A549 (cell line): ENCODE measurements at regions not wholly inside any gene's neighbourhood (a gene's known extent, or its start where the extent isn't known, plus 50 kb on each side); places are given as distances from the start of the nearest gene placed in this dataset.

Experiments used
- JUN ChIP-seq, 2 experiments: fragments of >200 bp; sonication (Bioruptor Twin); formaldehyde crosslinking; IDR thresholded peaks; 2 replicates in 1 of 2; 3 replicates in 1 of 2; pipeline ENCODE4 v1.6.1; 2016 to 2017
- MYC ChIP-seq: IDR thresholded peaks from 2 replicates; pipeline ENCODE4 v1.6.1; 2012; ENCODE audit warnings: mild to moderate bottlenecking, inconsistent platforms, low read length, improper control_type of control experiment, borderline replicate concordance
- POLR2A ChIP-seq: IDR thresholded peaks from 2 replicates; pipeline ENCODE4 v1.6.1; 2012; ENCODE audit warnings: mild to moderate bottlenecking, low read length
- RAD21 ChIP-seq, 2 experiments: fragments of >200 bp in 1 of 2; sonication (Bioruptor Twin) in 1 of 2; formaldehyde crosslinking in 1 of 2; IDR thresholded peaks in 1 of 2; conservative IDR thresholded peaks in 1 of 2; 2 replicates in 1 of 2; 3 replicates in 1 of 2; pipeline ENCODE4 v1.6.1; 2012 to 2018; ENCODE audit warnings: inconsistent platforms in 1 of 2
- SREBF2 ChIP-seq: fragments of 450-650 bp; IDR thresholded peaks from 2 replicates; pipeline ENCODE4 v1.6.1; 2014; ENCODE audit warnings: mild to moderate bottlenecking, moderate library complexity
- ZNF302 ChIP-seq: fragments of 250-450 bp; sonication (Bioruptor Pico); IDR thresholded peaks from 2 replicates; pipeline ENCODE4 v1.9.0; 2021; ENCODE audit warnings: inconsistent platforms, mild to moderate bottlenecking, moderate library complexity
- TF ChIP-seq, protein P1 (sequence below): fragments of >200 bp; sonication (Bioruptor Twin); formaldehyde crosslinking; IDR thresholded peaks from 3 replicates; pipeline ENCODE4 v1.5.1; 2016
- TF ChIP-seq, protein P2 (sequence below): fragments of 450-650 bp; IDR thresholded peaks from 2 replicates; pipeline ENCODE4 v1.6.1; 2014; ENCODE audit warnings: antibody characterized with exemption
- TF ChIP-seq, protein P3 (sequence below): fragments of 200-600 bp; sonication (generic); IDR thresholded peaks from 2 replicates; pipeline ENCODE4 v1.6.1; 2016; ENCODE audit warnings: antibody characterized with exemption, mild to moderate bottlenecking, moderate library complexity

DNA sequence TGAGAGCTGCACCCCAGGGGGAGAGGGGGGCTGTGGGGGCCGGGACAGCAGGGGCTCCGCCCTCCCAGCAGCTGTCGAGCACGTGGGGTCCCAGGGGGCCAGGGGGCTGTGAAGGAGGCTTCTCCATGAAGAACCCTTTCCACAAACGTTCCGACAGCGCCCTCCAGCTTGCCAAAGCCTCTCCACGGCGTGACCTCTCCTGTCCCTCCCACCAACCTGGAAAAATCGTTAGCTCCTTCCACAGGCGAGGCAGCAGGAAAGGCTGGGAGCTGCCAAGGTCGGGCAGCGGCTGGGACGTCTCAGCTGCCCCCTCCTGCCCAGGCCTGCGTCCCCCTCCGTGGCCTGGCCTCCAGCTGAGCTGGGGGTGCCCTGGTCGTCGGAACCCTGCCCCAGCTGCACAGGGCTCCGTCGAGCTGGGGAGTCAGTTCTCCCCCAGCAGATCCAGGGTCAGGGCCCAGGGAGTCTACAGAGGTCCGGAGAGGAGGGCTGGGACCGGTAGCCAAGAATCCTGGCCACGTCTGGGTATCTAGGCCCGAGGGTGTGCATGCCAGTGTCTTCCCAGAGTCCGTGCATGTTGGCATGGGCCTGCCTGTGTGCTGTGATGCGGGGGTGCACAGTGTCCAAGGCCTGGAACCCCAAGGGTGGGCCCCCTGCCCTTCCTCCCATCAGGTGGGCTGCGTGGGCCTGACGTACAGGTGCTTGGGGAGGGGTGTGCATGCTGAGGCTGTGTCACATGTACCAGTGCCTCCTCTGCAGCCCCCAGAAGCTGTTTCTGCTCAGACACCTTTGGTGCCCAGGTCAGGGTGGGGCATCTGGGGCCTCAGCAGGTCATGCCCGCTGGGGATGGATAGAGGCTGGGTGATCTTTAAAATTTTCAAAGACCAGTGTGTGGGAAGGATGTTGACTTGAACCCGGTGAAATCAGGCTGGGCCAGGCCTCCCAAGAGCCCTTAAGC, 66.5 kb downstream of the UNCX start:
- no peak for TF ChIP-seq POLR2A
- TF ChIP-seq MYC: no peak
- TF ChIP-seq, protein P1, sequence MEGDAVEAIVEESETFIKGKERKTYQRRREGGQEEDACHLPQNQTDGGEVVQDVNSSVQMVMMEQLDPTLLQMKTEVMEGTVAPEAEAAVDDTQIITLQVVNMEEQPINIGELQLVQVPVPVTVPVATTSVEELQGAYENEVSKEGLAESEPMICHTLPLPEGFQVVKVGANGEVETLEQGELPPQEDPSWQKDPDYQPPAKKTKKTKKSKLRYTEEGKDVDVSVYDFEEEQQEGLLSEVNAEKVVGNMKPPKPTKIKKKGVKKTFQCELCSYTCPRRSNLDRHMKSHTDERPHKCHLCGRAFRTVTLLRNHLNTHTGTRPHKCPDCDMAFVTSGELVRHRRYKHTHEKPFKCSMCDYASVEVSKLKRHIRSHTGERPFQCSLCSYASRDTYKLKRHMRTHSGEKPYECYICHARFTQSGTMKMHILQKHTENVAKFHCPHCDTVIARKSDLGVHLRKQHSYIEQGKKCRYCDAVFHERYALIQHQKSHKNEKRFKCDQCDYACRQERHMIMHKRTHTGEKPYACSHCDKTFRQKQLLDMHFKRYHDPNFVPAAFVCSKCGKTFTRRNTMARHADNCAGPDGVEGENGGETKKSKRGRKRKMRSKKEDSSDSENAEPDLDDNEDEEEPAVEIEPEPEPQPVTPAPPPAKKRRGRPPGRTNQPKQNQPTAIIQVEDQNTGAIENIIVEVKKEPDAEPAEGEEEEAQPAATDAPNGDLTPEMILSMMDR: no peak
- TF ChIP-seq SREBF2: no peak
- TF ChIP-seq ZNF302 (CRISPR knock-in tag): no peak
- no peak for TF ChIP-seq RAD21 (conservative IDR thresholded peaks at IDR 0.05 in 1 of 2, IDR thresholded peaks at IDR 0.05 in 1 of 2)
- TF ChIP-seq JUN (IDR thresholded peaks at IDR 0.05): no peak
- TF ChIP-seq, protein P2, sequence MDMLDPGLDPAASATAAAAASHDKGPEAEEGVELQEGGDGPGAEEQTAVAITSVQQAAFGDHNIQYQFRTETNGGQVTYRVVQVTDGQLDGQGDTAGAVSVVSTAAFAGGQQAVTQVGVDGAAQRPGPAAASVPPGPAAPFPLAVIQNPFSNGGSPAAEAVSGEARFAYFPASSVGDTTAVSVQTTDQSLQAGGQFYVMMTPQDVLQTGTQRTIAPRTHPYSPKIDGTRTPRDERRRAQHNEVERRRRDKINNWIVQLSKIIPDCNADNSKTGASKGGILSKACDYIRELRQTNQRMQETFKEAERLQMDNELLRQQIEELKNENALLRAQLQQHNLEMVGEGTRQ: no peak
- TF ChIP-seq, protein P3, sequence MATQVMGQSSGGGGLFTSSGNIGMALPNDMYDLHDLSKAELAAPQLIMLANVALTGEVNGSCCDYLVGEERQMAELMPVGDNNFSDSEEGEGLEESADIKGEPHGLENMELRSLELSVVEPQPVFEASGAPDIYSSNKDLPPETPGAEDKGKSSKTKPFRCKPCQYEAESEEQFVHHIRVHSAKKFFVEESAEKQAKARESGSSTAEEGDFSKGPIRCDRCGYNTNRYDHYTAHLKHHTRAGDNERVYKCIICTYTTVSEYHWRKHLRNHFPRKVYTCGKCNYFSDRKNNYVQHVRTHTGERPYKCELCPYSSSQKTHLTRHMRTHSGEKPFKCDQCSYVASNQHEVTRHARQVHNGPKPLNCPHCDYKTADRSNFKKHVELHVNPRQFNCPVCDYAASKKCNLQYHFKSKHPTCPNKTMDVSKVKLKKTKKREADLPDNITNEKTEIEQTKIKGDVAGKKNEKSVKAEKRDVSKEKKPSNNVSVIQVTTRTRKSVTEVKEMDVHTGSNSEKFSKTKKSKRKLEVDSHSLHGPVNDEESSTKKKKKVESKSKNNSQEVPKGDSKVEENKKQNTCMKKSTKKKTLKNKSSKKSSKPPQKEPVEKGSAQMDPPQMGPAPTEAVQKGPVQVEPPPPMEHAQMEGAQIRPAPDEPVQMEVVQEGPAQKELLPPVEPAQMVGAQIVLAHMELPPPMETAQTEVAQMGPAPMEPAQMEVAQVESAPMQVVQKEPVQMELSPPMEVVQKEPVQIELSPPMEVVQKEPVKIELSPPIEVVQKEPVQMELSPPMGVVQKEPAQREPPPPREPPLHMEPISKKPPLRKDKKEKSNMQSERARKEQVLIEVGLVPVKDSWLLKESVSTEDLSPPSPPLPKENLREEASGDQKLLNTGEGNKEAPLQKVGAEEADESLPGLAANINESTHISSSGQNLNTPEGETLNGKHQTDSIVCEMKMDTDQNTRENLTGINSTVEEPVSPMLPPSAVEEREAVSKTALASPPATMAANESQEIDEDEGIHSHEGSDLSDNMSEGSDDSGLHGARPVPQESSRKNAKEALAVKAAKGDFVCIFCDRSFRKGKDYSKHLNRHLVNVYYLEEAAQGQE: no peak
